ENCODE measurements at regions not wholly inside any gene's neighbourhood (a gene's known extent, or its start where the extent isn't known, plus 50 kb on each side); places are given as distances from the start of the nearest gene placed in this dataset.

- ATAC-seq, result no peak
- ChIA-PET CTCF (interaction anchor here (0.6 to 1.1 kb wide), 2 partner anchors 15 to 273 kb away, joined by 3 to 4 read pairs; no protein-coding TSS in a partner anchor), POLR2A (no interaction called here)
- no peak overlapping the region for H3K4me3 ChIP-seq
- no peak overlapping the region for H3K4me2 ChIP-seq
- no peak for FAIRE-seq
- no peak for TF ChIP-seq TFCP2L1 (CRISPR knock-in tag; IDR thresholded peaks at IDR 0.05)
- no peak for TF ChIP-seq ATOH8 (CRISPR knock-in tag; IDR thresholded peaks at IDR 0.05; ENCODE audit: low read depth)
- TF ChIP-seq, protein P1, sequence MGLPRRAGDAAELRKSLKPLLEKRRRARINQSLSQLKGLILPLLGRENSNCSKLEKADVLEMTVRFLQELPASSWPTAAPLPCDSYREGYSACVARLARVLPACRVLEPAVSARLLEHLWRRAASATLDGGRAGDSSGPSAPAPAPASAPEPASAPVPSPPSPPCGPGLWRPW (IDR thresholded peaks at IDR 0.05), result no peak
- TF ChIP-seq EHF (CRISPR knock-in tag; IDR thresholded peaks at IDR 0.05), result no peak
- no peak for TF ChIP-seq HOXA7 (CRISPR knock-in tag; IDR thresholded peaks at IDR 0.05)
- TF ChIP-seq, protein P2, sequence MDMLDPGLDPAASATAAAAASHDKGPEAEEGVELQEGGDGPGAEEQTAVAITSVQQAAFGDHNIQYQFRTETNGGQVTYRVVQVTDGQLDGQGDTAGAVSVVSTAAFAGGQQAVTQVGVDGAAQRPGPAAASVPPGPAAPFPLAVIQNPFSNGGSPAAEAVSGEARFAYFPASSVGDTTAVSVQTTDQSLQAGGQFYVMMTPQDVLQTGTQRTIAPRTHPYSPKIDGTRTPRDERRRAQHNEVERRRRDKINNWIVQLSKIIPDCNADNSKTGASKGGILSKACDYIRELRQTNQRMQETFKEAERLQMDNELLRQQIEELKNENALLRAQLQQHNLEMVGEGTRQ (IDR thresholded peaks at IDR 0.05), result no peak
- TF ChIP-seq ESRRA (IDR thresholded peaks at IDR 0.05; ENCODE audit: borderline replicate concordance, low read length), result no peak
- no peak for TF ChIP-seq RFX5 (IDR thresholded peaks at IDR 0.05)
- no peak for TF ChIP-seq KDM1A (IDR thresholded peaks at IDR 0.05; ENCODE audit: low read depth)
- TF ChIP-seq RNF2 (IDR thresholded peaks at IDR 0.05; ENCODE audit: borderline replicate concordance, low read depth), result no peak
- TF ChIP-seq, protein P3, sequence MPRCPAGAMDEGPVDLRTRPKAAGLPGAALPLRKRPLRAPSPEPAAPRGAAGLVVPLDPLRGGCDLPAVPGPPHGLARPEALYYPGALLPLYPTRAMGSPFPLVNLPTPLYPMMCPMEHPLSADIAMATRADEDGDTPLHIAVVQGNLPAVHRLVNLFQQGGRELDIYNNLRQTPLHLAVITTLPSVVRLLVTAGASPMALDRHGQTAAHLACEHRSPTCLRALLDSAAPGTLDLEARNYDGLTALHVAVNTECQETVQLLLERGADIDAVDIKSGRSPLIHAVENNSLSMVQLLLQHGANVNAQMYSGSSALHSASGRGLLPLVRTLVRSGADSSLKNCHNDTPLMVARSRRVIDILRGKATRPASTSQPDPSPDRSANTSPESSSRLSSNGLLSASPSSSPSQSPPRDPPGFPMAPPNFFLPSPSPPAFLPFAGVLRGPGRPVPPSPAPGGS (IDR thresholded peaks at IDR 0.05), result no peak
- TF ChIP-seq POLR2AphosphoS2 (conservative IDR thresholded peaks at IDR 0.05; ENCODE audit: low read length), result no peak
- no peak for TF ChIP-seq ZFP36 (IDR thresholded peaks at IDR 0.05; ENCODE audit: borderline replicate concordance, partially characterized antibody)
- TF ChIP-seq BHLHE40 (IDR thresholded peaks at IDR 0.05; ENCODE audit: low read depth, low read length), result no peak
- TF ChIP-seq ELK1 (IDR thresholded peaks at IDR 0.05; ENCODE audit: low read depth, low read length), result no peak
- TF ChIP-seq NPAS2 (CRISPR knock-in tag; IDR thresholded peaks at IDR 0.05; ENCODE audit: borderline replicate concordance), result no peak
- TF ChIP-seq, protein P4, sequence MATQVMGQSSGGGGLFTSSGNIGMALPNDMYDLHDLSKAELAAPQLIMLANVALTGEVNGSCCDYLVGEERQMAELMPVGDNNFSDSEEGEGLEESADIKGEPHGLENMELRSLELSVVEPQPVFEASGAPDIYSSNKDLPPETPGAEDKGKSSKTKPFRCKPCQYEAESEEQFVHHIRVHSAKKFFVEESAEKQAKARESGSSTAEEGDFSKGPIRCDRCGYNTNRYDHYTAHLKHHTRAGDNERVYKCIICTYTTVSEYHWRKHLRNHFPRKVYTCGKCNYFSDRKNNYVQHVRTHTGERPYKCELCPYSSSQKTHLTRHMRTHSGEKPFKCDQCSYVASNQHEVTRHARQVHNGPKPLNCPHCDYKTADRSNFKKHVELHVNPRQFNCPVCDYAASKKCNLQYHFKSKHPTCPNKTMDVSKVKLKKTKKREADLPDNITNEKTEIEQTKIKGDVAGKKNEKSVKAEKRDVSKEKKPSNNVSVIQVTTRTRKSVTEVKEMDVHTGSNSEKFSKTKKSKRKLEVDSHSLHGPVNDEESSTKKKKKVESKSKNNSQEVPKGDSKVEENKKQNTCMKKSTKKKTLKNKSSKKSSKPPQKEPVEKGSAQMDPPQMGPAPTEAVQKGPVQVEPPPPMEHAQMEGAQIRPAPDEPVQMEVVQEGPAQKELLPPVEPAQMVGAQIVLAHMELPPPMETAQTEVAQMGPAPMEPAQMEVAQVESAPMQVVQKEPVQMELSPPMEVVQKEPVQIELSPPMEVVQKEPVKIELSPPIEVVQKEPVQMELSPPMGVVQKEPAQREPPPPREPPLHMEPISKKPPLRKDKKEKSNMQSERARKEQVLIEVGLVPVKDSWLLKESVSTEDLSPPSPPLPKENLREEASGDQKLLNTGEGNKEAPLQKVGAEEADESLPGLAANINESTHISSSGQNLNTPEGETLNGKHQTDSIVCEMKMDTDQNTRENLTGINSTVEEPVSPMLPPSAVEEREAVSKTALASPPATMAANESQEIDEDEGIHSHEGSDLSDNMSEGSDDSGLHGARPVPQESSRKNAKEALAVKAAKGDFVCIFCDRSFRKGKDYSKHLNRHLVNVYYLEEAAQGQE (IDR thresholded peaks at IDR 0.05), result no peak
- no peaks in the 10 kb centered on the region for H3K4me1 ChIP-seq
- no peak overlapping the region for H3K27ac ChIP-seq
- peak in 1 of 2 experiments; percentile 12 for DNase-seq (ENCODE audit: low read depth in 1 of 2, low spot score in 1 of 2)
- no peaks in the 10 kb centered on the region for H3K9me3 ChIP-seq
- WGBS (ENCODE audit: missing lambda C conversion rate), result 17% methylated on average over 3 of the region's 3 CpGs
These were observed 232.2 kb downstream of the C4orf33 start for GRCh38 chr4:129328162-129328561.

DNA sequence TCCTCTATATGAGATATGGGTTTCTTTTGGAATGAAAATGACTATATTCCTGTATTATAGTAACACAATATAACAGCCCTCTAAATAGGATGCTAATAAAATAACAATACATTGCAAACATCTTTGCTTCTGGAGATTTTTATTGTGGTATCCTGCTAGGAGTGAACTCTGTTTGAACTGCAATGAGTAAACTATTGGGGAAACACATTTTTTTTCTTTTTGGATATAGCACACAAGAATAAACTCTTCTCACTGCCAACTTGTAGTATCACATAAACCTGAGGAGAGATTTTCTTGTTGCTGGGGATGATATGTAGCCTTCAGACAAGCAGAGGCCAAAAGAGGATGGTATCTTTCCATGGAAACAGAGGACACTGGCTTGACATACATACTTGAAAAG, 238.2 kb downstream of the C4orf33 start:
- ATAC-seq (no peak), FAIRE-seq (no peak), DNase-seq (ENCODE audit: low read depth in 1 of 2, low spot score in 1 of 2) (no peak)
- CTCF ChIA-PET, result no interaction called here
- H3K9me3 ChIP-seq, result no peaks in the 10 kb centered on the region
- no peak for TF ChIP-seq SMC3 (IDR thresholded peaks at IDR 0.05)
- TF ChIP-seq ZNF302 (CRISPR knock-in tag; IDR thresholded peaks at IDR 0.05), result no peak
- no peak for TF ChIP-seq HDAC2 (IDR thresholded peaks at IDR 0.05)
- no peak for TF ChIP-seq NFE2L2 (conservative IDR thresholded peaks at IDR 0.05; ENCODE audit: low read length)
- TF ChIP-seq, protein P5, sequence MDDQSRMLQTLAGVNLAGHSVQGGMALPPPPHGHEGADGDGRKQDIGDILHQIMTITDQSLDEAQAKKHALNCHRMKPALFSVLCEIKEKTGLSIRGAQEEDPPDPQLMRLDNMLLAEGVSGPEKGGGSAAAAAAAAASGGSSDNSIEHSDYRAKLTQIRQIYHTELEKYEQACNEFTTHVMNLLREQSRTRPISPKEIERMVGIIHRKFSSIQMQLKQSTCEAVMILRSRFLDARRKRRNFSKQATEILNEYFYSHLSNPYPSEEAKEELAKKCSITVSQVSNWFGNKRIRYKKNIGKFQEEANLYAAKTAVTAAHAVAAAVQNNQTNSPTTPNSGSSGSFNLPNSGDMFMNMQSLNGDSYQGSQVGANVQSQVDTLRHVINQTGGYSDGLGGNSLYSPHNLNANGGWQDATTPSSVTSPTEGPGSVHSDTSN (IDR thresholded peaks at IDR 0.05), result no peak
- TF ChIP-seq RARB (CRISPR knock-in tag; IDR thresholded peaks at IDR 0.05), result no peak
- no peak for TF ChIP-seq HOXB5 (CRISPR knock-in tag; IDR thresholded peaks at IDR 0.05)
- no peak for TF ChIP-seq FOXS1 (CRISPR knock-in tag; IDR thresholded peaks at IDR 0.05)
- no peak for TF ChIP-seq SREBF2 (IDR thresholded peaks at IDR 0.05)
- no peak for TF ChIP-seq CBX2 (IDR thresholded peaks at IDR 0.05; ENCODE audit: borderline replicate concordance, low read depth)
- no peak for TF ChIP-seq ZFP36 (IDR thresholded peaks at IDR 0.05; ENCODE audit: borderline replicate concordance, partially characterized antibody)
- POLR2A ChIA-PET, result no interaction called here
- H3K4me1 ChIP-seq, result no peaks in the 10 kb centered on the region
- no peak overlapping the region for H3K4me2 ChIP-seq
- no peak overlapping the region for H3K27ac ChIP-seq
- no peak overlapping the region for H3K4me3 ChIP-seq

Data from A549 (cell line).